Nucleus accumbens (tissue), 56 donors: ENCODE measurements at regions not wholly inside any gene's neighbourhood (a gene's known extent, or its start where the extent isn't known, plus 50 kb on each side); places are given as distances from the start of the nearest gene placed in this dataset.
A peak's percentile ranks its signal among the peaks of the same experiment; 100 is the strongest.

Experiments
- DNase-seq, 56 donors: peaks; one replicate each; lab custom pipeline; 2025; lab: John Stamatoyannopoulos, UW

DNA sequence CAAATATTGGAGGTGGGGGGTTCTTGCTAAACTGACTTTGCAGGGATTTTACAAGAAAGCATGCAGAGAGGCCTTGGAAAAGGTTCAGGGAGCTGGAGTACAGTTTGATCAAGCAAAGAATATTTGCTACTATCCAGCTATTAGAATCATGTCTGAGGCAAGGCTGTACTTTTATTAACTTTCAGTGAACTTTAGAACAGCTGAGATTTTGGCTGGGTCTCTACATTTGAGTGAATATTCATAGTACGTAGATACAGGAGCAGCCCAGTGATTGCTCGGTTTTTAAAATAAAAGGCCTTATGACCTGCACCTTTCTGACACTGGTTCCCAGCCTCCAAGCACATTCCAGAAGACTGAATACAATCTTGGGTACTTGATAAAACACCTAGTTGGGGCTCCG, 496.8 kb upstream of the AKR1E2 start:
- DNase-seq: no peak

DNA sequence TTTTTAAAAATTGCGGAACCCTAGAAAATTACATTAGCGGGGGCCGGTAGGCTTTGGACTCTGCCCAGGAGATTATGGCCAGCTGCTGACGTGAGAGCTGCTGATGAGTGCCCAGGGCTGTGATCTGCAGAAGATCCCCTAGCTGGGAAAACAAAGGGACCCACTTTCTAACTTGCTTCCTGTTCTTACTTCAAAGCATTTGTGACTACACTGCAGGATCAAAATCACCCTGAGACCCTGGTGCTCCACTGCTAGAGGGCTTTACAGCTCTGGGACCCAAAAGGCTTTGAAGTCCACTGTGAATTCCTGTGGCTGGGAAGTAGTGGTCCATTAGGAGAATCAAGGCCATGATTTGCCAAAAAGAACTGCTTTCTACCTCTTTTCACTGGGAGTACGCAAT, 499.4 kb upstream of the AKR1E2 start:
- no peak for DNase-seq

DNA sequence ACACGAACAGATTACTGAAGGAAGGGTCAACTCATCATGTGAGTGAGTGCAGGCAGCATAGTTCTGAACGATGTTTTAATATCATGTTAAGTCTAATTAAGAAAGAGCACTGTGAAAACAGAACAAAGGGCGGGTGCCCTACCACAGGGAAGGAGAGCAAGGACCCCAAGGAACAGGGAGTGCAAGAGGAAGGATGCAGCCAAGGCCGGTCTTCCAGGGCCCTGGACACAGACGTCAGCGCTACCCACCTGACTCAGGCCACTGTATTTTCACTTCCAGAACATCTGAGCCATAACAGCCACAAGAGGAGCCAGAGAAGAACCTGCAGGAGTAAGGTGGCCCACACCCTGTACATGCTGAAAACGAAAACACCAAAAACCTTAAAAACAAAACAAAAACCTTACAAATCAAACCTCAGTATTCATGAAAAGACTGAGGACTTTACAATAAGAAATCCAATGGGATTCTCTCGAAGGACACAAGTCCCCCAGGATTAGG, 506.1 kb upstream of the AKR1E2 start:
- DNase-seq: no peak

GRCh38 chr10:4316161-4316810, 509.7 kb upstream of the AKR1E2 start:
- DNase-seq: peak in 25 of 56 donors; percentile 2 to 64 (median 8)

DNA sequence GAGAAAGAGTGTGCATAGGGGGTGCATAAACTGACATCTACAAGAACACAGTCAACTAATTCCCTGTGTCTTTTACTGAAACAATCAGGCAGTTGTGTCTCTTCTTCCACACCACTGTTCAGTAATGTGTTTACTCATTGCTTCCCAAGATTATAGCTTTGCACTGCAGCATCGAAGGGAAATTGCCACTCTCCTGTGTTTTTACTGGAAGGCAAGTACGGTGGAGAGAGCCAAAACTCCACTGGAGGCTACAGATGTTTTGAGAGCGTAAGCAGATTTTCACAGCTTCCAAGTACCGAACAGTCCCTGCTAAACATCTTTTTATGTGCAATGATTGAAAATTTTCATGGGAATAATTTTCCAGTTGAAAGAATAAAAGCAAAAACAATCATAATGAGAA, 510.5 kb upstream of the AKR1E2 start:
- no peak for DNase-seq

DNA sequence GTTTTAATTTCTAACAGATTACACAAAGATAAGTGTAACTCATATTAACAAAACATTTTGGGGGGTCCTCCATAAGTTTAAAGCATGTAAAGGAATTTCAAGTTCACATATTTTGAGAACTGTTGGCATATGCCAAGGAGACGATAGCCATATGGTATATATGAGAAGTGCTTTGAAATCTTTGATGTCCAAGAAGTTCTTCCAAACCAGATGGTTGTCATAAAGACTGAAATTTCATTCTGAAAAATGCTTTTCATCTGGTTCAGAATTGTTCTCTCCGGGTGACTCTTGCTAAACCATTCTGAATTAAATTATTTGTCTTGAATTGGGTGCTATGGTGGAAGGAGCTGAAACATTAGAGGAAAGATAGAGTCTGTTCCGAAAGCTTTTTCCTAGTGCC, 513.0 kb upstream of the AKR1E2 start:
- no peak for DNase-seq

GRCh38 chr10:4312051-4312835, 513.8 kb upstream of the AKR1E2 start:
- DNase-seq: no peak

DNA sequence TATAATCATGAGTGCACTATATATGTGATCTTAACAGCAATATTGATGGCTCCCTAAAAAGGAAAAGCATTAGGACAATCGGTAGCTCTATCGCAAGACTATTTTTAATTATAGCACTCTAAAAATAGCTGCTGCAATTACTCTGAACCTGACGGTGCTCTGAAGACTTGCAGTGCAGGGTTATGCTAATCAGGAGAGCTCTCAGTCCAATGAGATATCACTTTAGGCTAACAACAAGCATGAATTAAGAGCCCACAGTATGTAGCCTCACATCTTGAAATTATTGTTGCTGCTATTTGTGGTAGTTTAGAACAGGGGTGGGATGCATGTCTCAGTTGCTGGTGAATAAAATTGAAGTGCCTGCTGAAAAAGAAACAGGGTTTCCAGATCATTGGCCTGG, 515.8 kb upstream of the AKR1E2 start:
- no peak for DNase-seq

DNA sequence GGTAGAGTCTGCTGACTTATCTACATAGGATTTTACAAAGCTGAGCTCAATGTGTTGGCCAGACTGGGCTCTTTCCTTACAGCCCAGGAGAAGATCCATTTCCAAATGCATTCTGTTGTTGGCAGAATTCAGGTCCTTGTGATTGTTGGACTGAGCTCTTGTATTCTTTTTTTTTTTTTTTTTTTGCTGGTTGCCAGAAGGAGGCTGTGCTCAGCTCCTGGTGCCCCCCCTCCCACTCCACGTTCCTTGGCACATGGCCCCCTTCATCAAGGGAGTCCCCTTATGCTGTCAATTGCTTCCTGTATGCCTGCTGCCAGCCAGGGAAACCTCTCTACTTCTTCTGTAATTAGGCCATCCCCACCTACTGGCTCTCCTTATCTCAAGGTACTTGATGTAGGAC, 518.1 kb upstream of the AKR1E2 start:
- DNase-seq: no peak

DNA sequence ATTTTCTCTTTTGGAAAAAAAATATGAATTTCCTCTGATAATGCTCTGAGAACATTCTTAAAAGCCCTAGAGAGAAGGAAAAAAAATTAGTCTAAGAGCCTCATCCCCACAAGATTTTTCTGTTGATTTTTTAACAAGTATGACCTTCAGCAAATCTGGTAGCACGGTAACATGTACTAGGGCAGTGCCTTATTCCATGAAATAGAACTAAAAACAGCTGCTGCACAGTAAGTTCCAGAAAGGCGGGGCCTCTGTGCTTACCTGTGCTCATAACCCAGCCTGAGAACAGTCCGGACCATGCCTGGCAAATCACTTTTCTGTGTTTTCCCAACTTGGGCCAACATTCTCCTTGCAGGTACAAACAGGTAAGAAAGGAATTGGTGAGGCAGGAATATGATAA, 519.1 kb upstream of the AKR1E2 start:
- no peak for DNase-seq

DNA sequence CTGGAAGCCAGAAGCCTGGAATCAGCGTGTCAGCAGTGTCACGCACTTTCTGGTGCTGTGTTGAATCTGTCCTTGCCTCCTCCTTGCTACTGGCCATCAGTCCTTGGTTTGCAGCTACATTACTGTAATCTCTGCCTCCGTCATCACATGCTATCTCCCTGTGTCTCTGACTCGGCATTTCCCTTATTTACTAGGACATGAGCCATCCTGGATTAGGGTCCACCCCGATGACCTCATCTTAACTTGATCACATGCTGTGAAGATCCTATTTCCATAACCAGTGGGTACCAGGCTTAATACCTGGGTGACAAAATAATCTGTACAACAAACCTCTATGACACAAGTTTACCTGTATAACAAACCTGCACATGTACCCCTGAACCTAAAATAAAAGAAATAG, 518.0 kb upstream of the KLF6 start:
- DNase-seq: no peak

DNA sequence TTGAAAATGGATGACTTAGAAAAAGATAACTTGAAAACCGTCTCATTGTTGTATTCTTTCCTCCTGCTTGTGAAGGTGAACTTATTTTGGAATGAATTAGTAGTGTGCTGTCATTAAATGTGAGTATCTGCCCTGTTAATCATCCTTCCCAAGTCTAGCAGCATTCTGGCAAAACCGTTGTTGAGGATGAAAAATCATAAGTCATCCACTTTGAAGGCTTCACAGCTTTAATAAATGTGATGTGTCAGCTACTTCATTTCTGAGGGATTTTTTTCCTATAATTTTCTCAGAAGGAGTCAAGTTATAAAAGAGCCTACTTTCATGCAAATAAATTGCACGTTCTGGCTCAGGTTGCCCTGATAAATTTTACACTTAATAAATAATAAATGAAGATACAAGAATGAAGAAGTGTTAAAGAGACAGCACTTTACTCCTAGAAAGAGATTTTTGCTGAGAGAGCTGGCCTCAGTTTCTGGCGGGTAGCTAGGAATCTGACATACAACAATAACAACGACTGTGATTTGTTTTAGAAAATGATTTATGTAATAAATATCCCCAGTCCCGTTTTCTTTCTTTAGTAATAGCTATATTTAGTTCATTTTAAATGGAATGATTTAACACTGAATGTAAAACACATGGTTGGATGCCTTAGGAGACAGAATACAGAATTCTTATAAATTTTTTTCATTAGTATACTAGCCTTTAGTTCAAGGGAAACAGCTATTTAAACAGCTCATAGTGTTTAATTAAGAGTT, 516.5 kb upstream of the KLF6 start:
- no peak for DNase-seq

DNA sequence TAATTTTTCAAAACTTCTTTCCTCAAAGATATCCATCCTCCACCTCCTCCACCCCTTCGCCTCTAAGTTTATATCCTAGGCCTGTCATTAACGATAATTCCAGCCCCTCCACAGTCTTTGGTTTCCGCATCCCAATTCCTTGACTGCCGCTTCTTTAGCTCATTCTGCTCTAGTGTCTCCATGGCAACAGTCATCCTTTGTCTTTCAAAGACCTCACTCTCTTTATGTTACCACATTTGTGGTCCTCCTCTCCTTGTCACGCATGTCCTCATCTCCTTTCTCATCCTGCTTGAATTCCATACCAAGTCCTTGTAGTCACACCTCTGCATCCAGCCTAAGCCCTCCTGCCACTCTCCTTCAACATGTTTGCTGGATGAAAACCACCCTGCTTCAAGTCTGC, 511.2 kb upstream of the KLF6 start:
- DNase-seq: no peak

DNA sequence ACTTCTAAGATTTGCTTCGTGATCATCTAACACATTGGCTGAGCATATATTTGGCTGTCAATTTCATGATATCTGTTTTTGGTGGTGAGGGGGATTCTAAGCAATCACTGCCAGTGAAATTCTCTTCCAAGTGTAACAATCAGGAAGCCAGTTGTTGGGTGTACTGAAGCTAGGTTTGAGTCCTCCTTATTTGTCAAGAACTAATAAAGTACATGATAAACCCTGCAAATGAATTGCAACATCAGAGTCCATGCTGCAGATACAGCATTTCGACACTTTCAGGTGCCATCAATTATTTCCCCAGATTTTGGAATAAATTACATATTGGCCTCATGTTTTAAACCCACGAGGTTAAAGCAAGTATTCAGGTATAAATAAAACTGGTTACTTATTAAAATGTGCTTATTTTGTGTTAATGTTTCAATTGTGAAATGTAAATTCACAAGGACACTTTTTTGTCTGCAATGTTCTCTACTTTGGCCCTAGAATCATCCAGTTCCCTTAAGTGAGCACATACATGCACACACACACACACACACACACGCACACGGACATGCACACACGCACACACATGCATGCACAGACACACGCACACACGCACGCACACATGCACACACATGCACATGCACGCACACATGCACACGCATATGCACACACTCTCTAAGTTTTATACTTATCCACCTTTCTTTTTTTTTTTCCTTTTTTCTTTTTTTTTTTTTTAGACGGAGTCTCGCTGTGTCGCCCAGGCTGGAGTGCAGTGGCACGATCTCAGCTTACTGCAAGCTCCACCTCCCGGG, 510.2 kb upstream of the KLF6 start:
- DNase-seq: no peak

DNA sequence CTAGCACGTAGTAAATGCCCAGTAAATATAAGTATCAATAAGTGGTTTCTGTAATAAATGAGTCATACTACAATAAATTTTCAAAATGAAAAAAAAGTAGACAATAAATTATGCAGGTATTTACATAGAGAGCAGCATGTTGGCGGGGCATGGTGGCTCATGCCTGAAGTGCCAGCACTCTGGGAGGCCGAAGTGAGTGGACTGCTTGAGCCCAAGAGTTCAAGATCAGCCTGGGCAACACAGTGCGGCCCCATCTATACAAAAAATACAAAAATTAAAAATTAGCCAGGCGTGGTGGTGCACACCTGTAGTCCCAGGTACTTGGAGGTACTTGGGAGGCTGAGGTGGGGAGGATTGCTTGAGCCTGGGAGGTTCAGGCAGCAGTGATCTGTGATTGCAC, 509.3 kb upstream of the KLF6 start:
- DNase-seq: no peak

GRCh38 chr10:4291990-4292389, 507.0 kb upstream of the KLF6 start:
- no peak for DNase-seq

GRCh38 chr10:4285121-4285520, 500.1 kb upstream of the KLF6 start:
- DNase-seq: no peak

- DNase-seq: no peak
These were observed 499.0 kb upstream of the KLF6 start for GRCh38 chr10:4283846-4284610.

DNA sequence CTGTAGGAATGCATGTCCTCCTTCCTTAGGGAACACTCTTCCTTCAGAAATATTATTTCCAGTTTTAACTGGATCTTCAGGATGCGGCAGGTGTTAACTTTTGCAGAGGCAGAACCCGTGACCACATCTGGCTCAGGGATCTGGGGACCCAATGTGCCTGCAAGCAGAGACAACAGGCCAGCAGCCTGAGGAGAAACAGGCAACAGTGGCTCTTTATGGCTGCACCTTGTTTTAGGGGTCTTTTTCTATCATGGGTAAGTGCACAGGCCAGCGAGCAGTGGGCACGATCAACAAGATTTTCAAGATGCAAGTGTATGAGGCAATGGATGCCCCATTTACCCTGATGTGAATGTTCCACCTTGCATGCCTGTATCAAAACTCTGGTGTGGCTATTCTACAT, 497.5 kb upstream of the KLF6 start:
- DNase-seq: no peak
